T-helper 1 cell (primary cell): ENCODE measurements at regions not wholly inside any gene's neighbourhood (a gene's known extent, or its start where the extent isn't known, plus 50 kb on each side); places are given as distances from the start of the nearest gene placed in this dataset.
"Not testable (repeated sequence)": the region's sequence is repeated elsewhere in the genome, so short reads cannot be mapped to it uniquely, and the experiment has no call there.

Source experiments
- DNase-seq, 5 donors: peaks; one replicate each; pipeline ENCODE4 v3.0.0-alpha.2; 2012 to 2020

DNA sequence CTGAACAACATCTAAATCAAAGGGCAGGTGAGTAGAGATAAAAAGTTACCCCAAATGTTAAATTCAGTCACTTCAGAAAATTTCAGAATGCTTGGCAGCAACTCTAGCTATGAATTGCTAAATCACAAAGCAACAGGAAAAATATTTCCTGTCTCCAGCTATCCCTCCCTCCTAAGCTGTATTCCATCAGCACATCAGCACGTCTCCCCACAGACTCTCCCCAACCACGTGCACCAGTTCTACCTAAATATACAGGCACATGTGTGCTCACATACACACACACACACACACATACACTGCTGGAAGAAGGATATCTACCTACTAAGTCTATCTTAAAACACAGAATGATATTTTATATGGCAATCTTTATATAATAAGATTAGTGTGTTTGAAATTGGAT is 177.1 kb upstream of the ARHGEF26 start:
- DNase-seq: no peak

DNA sequence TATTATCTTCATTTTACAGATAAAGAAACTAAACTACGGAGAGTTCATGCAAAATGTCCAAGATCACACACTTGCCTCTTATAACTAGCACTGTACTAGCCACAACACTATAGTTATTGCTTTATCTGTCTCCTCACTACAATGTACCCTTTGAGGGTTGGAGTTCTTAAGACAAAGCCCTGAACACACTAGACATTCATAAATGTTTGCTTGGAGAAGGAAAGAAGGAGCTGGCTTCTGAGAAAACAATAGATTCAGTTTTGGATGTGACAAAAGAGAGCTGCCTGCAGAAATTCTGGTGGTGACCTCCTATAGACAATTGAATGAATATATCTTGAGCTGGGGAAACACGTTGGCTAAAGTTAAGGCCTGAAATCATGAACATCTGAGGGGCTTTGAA is 169.9 kb upstream of the ARHGEF26 start:
- DNase-seq: no peak

DNA sequence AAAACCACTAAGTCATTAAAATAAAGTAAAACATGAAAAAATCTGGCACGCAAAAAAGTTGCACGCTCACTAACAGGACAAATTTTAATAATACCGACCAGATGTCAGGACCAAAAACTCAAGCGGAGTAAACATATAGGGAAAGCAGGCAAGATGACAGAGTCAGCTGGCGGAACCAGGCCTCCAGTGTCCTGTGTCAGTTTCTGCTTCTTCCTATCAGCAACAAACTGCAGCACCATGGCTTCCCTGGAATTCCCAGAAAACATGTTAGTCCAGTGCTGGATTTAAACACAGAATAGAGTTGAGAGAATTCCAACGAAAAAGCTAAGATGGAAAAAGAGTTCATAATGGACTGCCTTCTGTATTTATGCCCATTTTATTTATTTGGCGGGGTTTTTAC is 169.1 kb upstream of the ARHGEF26 start:
- no peak for DNase-seq

DNA sequence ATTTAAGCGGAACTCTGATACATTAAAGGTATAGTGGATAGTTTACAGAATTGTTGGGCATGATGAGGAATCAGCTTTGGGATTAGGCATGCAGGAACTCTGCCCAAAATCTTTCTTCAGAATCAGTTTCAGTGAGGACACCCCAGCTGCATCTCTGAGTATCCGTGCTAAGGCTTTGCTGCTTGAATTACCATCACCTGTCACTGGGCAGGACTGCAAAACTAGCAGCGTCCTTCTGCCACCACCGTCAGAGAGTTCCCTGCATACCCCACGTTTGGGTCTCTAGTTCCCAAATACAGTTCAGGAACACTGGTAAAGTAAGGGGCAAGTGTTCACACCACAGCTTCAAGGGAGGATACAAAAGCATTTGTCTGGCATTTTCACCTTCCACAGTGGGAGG is 164.6 kb upstream of the ARHGEF26 start:
- DNase-seq: no peak

DNA sequence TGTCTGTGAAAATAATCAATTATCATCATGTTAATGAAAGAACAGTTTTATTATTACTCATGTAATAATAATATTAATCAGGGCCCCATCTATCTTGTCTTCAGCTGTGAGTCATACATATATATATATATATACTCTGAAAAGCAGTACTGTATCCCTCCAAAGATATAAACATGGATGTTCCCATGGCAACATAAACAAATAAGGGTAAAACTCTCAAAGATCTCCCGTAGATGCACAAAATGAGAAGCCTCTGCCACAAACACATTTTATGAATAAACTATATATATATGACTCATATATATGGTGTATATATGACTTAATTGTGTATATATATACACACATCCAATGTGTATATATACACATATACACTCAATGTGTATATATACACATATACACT is 163.8 kb upstream of the ARHGEF26 start:
- no peak for DNase-seq

DNA sequence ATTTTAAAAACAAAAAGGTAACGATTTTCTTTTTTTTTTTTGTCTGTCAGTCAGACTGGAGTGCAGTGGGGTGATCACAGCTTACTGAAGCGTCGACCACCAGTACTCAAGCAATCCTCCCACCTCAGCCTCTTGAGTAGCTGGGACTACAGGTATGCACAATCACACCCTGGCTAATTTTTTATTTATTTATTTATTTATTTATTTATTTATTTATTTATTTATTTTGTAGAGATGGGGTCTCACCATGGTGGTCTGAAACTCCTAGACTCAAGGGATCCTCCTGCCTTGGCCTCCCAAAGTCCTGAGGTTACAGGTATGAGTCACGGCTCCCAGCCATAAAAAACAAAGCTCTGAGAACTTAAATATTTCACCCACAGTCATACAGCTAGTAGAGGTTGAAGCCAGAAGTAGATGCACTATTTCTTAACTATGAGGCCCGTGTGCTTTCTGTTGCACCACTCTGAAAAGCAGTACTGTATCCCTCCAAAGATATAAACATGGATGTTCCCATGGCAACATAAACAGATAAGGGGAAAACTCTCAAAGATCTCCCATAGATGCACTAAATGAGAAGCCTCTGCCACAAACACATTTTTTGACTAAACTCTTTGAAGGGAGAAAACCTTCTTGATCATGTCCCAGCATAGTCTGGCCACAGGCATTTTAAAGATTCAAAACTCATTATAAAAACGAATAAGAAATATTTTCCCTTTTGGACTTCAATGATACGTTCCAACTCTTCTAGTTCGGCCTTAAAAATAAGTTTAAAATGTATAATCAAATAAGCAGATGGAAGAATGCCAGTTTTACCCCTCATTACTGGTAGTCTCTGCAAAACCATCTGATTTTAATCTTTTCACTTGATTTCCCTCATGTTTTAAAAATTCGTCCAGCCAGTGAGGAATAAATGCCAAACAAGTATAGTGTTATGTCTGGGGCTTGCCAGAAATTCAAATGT is 162.3 kb upstream of the ARHGEF26 start:
- no peak for DNase-seq

DNA sequence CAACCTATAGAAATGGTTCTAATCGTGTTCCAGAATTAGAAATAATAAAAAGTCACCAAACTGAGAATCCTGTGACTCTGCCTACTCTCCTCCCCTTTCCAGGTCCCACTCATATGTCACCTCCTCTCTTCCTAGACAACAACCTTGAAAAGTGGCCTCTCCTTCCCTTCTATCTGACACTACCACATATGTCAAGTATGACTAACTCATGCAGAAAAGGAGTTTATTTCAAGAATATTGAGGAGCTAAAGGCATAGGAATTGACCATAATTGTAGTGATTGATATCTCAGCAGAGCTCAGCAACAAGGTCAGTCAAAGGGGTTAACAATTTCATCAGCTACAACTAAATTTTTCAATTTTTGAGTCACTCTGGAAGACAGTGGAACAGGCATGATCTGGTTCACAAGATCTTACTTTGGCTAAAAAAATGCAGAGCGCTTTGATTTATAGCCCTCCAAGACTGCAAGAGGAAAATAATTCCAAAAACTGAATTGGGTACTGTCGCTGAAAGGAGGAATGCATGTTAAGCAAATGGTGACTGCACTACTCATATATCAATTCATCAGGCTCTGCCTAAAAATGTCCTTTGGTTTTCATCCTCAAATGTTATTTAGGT is 160.6 kb upstream of the ARHGEF26 start:
- no peak for DNase-seq

DNA sequence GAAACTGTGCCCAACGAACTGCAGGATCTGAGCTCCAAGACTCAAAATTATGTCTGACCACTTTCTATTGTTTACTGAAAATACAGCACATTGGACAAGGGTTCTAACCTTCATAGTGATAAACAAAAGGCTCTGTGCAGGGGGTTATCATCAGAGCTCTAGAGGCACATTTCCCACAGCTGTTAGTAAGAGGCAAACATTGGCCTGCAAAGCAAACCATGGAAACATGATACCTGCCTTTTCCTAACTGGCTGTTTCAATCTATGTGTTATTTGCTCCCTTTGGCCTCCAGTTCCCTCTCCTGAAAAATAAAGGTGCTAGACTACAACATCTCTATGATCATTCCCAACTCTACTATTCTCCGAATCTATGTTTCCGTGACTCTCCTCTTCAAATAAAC is 159.7 kb upstream of the ARHGEF26 start:
- DNase-seq: no peak

DNA sequence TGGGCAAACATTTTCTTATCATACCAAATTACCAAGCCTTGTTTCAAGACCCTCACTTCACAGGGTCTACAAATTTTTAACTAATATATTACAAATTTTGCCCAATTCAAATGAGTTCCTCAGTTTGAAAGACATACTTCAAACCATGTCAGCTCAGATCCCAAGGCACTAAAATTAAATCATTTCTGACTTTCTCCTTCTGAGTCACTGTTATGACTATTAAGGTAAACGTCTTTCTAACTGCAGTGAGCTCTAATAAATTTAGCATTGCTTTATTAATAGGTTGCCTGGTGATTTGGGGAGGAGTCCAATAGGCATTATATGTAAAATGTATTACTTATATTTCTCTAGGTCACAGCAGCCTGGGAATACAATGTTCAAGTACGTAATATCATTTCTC is 158.2 kb upstream of the ARHGEF26 start:
- DNase-seq: no peak

DNA sequence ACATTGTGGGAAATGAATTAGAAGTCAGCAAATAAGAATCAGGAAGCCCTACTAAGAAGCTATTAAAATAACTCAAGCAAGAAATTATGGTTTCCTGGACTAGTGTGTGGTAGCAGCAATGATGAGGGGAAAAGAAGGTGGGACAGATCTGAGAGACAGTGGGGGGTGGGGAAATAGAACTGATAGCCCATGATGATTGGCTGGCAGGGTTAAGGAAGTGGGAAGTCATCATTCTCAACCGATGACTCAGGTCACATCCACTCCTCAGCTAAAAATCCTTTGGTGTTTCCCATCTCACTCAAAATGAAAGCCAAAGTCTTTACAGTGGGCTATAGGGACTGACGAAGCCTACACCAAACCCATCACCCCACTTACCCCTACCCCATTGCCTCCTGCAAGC is 153.9 kb upstream of the ARHGEF26 start:
- DNase-seq: no peak

DNA sequence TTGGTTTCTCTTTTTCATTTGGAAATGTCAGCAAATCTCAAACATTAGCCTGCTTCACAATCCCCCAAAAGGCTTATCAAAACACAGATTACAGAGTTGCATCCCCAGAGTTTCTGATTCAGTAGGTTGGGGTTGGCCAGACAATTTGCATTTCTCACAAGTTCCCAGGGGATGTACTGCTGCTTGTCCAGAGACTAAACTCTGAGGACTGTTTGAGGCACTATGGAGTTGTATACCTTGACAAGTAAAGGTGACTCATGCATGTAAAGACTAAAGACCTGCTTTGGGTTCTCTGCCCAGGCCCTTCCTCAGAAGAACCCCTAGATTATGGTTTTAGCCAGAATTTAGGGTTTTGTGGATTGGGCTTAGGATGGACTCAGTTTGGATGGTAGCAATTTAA is 151.1 kb upstream of the ARHGEF26 start:
- DNase-seq: no peak

DNA sequence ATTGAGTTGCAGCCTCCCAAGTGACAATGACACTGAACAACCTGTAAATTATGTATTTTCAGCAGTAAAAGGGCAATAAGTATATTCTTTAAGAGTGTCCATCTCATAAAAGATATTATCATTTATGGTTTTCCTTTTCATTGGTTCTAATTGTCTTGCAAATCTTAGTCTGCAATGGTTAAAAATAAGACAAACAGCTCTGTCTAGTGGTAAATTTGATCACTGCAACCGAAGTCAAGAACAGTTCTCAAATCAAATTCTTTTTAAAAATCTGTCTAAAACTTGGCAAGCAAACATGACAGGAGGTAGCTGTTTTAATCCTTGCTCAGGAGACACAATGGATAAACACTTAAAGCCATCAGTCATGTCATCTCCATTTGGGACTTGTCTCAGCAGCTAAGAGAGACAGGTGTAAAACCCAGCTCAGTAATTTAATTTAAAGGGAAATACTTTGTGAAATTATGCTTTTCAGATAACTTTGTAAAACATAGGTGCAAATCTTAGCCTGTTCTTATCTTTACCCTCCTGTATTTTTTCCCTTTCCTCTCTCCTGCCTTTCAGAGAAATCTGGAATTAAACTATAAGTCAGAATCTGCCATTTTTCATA is 150.3 kb upstream of the ARHGEF26 start:
- no peak for DNase-seq

DNA sequence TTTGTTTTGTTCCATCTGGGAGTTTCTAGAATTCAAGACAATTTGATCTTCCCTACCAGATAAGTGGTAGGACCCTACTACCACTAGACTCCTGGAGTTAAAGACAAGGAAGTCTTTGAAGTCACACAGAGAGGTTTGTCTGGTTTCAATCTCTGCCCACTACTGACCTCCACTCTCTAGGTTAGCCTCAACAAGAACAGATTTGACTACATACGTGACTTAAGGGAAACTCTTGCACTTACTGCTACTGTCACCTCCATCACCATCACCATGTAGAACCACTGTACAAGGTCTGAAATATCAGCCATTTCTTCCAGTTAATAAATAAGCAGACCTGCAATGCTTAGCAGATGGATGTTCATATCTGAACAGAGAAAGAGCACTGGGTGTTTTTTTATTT is 148.3 kb upstream of the ARHGEF26 start:
- no peak for DNase-seq

DNA sequence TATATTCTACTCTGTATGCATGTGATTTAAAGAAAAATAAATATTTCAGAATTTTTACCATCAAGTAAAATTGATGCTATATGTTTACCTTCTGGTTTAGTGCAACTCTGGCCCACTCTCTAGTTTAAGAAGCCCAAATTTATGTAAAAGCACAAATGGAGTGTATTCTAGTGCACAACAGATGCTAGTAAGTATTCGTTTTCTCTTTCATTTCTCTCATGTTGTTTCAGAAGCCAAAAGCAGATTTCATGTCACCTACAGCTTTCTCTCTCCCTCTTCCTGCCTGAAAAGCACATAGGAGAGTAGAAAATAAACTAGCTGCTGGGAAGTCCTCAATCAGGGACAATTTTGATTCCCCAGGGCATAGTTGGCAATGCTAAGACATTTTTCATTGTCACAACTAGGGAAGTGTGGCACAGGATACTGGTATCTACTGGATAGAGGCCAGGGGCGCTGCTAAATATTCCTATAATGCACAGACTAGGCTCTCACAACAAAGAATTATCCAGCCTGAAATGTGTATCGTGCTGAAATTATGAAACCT is 147.4 kb upstream of the ARHGEF26 start:
- DNase-seq: no peak

DNA sequence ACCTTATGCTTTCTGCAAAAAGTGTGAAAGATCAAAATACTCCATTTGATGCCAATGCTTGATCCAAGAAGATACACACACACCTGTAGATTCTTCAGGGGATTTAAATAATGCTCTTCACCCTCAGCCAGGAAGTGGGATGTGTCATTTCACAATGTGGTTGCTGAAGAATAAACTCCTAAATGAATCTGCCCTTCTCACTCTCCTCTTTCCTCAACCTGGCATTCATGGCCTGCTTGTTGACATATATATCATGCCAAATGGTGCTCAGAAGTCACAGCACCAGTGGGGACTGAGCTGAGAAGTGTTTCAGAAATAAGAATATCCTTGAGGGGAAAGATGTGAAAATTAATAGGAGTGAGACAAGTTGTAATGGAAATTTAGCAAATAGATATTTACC is 146.6 kb upstream of the ARHGEF26 start:
- DNase-seq: peak in 1 of 5 donors; percentile 3

DNA sequence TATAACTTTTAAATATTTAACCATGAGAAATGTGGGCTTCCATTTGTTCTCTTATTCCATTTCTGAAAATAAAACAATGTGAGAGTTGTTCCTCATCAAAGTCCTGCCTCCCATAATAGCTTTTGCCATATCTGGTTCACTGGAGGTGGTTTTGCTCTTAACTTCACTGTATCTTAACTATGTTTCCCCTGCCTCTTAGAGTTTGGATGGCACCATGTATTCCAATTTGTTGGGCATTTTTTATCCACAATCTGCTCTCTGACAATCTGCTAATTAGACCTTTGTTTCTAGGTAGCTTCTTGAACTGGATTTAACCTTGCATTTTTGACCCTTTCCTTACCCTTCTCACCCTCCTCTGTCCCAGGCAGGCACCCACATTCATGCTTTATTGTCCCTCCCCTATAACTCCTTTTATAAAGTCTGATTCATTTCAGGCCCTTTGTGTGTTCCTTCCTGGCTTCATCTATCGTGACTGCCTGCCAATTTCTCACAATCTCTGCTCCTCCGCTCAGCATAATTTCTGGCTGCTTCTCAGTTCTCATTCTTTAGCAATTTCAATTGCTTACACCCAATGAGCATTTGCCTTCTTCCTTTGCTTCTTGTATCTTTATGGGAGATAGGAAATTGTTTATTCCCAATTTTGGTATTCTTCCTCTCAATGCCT is 144.2 kb upstream of the ARHGEF26 start:
- DNase-seq: no peak

DNA sequence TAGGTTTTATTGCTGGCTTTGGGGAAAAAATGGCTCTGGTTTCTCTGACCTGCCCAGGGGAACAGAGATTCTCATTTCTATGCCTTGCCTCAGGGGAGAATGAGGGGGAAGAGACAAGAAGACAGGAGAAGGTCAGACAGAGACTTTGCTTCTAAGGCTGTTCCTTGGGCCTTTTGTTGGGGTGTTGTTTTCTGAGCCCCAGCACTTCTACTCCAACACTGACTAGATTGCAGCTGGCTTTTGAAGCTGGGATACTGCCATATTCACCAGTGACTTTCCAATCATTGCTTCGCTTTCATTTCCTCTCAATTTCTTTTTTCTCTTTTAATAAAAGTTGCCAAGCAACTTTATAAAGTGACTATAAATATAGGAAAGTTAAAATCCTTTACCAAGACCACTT is 143.2 kb upstream of the ARHGEF26 start:
- no peak for DNase-seq

DNA sequence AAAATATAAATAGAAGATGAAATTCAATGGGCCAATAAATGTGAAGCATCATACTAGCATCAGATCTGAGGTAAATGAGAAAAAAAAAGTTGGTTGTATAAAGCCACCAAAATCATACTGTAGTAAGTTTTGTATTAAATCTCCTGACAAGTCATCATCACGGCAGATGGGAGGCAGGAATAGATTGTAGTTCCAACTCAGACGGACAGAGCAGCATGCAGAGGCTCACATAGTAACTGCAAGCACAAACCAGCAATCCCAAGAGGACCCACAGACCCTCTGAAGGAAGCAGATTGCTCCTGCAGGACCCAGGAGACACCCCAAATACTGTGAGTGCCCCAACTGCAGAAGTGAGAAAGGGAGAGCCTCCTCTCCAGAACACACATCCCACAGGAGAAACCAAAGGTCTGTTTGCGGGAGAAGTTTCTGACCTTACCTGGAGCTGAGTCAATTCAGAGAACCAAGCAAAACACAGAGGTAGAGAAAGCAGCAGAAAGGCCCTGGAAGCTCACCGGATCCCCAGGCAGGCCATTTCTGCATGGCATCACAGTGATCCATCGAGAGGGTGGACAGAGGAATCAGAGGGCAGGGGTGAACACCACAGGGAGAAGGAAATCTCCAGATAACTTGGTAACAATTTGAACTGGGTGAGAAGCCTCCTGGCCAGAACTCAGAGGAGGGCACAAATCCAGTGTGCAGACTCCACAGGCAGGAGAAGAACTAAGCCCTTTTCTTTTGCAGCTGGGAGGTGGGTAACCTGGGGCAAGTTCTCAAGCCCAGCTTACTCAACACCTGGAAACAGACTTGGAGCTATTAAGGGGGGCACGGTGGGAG is 141.6 kb upstream of the ARHGEF26 start:
- DNase-seq: no peak

DNA sequence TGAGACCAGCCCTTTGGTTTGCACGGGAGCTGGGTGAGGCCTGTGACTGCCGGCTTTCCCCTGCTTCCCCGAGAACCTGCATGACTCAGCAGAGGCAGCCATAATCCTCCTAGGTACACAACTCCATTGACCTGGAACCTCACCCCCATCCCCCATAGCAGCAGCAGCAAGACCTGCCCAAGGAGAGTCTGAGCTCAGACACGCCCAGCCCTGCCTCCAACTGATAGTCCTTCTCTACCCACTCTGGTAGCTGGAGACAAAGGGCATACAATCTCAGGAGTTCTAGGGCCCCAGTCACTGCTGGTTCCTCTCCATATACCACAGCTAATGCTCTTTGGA is 141.0 kb upstream of the ARHGEF26 start:
- no peak for DNase-seq

DNA sequence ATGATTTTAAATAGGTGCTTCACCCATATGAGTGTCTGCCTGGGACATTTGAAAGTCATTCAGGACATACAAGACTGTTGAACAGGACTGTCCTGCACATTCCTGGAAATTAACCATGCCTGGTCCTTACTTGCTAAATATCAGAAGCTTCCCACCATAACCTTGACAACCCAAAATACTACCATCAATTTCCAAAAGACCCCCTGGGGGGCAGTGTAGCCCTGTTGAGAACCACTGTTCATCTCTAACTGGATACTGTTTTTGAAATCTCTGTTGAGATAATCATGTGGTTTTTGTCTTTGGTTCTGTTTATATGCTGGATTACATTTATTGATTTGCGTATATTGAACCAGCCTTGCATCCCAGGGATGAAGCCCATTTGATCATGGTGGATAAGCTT is 123.8 kb upstream of the ARHGEF26 start:
- not testable (repeated sequence) for DNase-seq

DNA sequence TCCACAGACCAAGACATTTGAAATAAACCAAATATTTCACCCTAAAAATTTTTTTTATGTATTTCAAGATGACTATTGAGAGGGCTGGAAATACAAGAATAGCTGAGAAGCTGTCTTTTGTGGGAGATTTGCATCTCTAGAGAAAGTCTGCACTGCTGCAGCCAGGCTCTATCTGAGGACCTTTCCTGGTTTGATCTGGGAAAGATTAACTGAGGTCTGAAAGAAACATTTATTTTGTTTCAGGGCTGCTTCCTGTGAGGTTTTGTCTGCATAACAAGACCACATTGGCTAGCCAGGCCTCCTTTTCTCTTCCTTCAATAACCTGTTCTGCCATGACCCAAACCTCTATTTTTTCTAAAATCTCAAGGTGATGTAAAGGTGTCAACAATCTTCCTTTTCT is 117.5 kb upstream of the ARHGEF26 start:
- no peak for DNase-seq

DNA sequence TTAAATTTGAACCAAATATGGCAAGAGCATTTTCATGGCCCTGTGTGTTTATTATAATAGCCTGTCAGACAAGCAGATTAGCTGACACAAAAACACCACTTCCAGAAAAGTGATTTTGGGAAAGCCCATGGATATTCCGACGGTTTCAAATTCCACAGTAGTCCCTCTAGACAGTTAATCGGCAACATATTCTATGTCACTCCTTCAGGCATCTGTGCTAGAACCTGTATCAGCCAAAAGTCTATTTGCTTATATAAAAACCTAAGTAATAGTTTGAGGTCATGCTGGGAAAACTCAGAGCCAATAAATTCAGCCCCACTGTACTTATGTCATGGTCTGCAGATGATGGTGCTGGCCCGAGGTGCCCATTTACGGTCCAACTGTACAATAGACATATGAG is 110.2 kb upstream of the ARHGEF26 start:
- no peak for DNase-seq
